Upper lobe of right lung (tissue), 1 donor: ENCODE measurements at regions not wholly inside any gene's neighbourhood (a gene's known extent, or its start where the extent isn't known, plus 50 kb on each side); places are given as distances from the start of the nearest gene placed in this dataset.

Experiments used
- ATAC-seq: fragments of 200-7000 bp; cut with Tn5 transposase; one replicate; pipeline ENCODE4 v1.9.1; 2020; ENCODE audit warnings: mild to moderate bottlenecking, moderate library complexity
- DNase-seq: peaks from one replicate; pipeline ENCODE4 v3.0.0-alpha.2; 2020
- H3K27ac ChIP-seq: fragments of 200-600 bp; one replicate; pipeline ENCODE4 v1.8.0; 2022
- H3K27me3 ChIP-seq: fragments of 200-600 bp; one replicate; pipeline ENCODE4 v1.8.0; 2022; ENCODE audit warnings: mild to moderate bottlenecking
- H3K36me3 ChIP-seq: fragments of 200-600 bp; one replicate; pipeline ENCODE4 v1.8.0; 2022
- H3K4me1 ChIP-seq: fragments of 200-600 bp; one replicate; pipeline ENCODE4 v1.8.0; 2022
- H3K4me3 ChIP-seq: fragments of 200-600 bp; one replicate; pipeline ENCODE4 v1.8.0; 2022; ENCODE audit warnings: mild to moderate bottlenecking
- H3K9me3 ChIP-seq: fragments of 200-600 bp; one replicate; pipeline ENCODE4 v1.8.0; 2022
- CTCF ChIP-seq: fragments of 200-600 bp; IDR thresholded peaks from one replicate; pipeline ENCODE4 v1.8.0; 2022; ENCODE audit warnings: antibody characterized with exemption
- intact Hi-C: fragments of 100-400 bp; cut with DNase I; formaldehyde crosslinking; loops from one replicate; pipeline ENCODE4 v1.11.0; 2022
- donor health status: DM: no; HTN: yes; CAD: no; lungs with severe emphysema.

- DNase-seq (no peak), ATAC-seq (no peak)
- H3K27me3 ChIP-seq: no peaks in the 10 kb centered on the region
- no peak overlapping the region for H3K27ac ChIP-seq
- intact Hi-C loops: no loop called here
- no peaks in the 10 kb centered on the region for H3K4me1 ChIP-seq
- no peak overlapping the region for H3K4me3 ChIP-seq
- no peaks in the 10 kb centered on the region for H3K36me3 ChIP-seq
- TF ChIP-seq CTCF: no peak
- H3K9me3 ChIP-seq: no peaks in the 10 kb centered on the region
Measured at GRCh38 chr7:15755061-15755460, 68.6 kb upstream of the MEOX2 start.

- Histone ChIP-seq H3K4me3 (no peak overlapping the region), H3K4me1 (no peaks in the 10 kb centered on the region), H3K9me3 (no peaks in the 10 kb centered on the region), H3K36me3 (no peaks in the 10 kb centered on the region), H3K27ac (no peak overlapping the region), H3K27me3 (no peaks in the 10 kb centered on the region)
- DNase-seq: no peak
- intact Hi-C loops: no loop called here
- no peak for ATAC-seq
- TF ChIP-seq CTCF: no peak
Measured at GRCh38 chr7:15753887-15754579, 67.5 kb upstream of the MEOX2 start.

- TF ChIP-seq CTCF: no peak
- Histone ChIP-seq H3K27me3 (no peaks in the 10 kb centered on the region), H3K36me3 (no peaks in the 10 kb centered on the region), H3K27ac (no peak overlapping the region), H3K9me3 (no peaks in the 10 kb centered on the region), H3K4me1 (no peaks in the 10 kb centered on the region), H3K4me3 (no peak overlapping the region)
- intact Hi-C loops: no loop called here
- ATAC-seq: no peak
- DNase-seq: no peak
Measured at GRCh38 chr7:15752377-15752776, 65.9 kb upstream of the MEOX2 start.

DNA sequence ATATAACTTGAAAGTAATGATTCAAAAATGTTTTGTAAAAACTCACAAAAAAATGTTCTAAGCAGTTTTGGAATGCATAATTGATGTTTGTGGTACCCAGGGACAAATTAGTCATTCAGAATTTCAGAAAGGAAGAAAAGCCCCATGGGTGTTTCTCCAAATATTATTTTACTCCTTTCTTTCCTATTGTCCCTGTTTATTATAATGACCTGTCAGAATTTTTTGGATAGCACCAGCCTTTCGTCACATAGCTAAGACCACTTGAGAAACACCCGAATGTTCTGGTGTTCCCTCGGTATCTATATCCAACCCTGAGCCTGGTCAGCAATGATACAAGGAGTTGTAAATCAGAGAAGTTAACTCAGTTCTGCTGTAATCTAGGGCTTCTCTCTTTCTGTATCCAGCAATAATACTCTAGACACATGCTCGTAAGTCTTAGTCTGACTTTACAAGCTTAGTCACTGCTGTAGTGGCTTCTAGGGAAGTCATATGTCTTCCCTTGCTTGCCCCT, 64.8 kb upstream of the MEOX2 start:
- Histone ChIP-seq H3K9me3 (no peaks in the 10 kb centered on the region), H3K4me1 (peaks cover 5% of the 10 kb centered on the region), H3K36me3 (no peaks in the 10 kb centered on the region), H3K27ac (no peak overlapping the region), H3K4me3 (no peak overlapping the region), H3K27me3 (no peaks in the 10 kb centered on the region)
- ATAC-seq (no peak), DNase-seq (no peak)
- TF ChIP-seq CTCF: no peak
- intact Hi-C loops: no loop called here

GRCh38 chr7:15750727-15751126, 64.2 kb upstream of the MEOX2 start:
- Histone ChIP-seq H3K9me3 (no peaks in the 10 kb centered on the region), H3K27ac (no peak overlapping the region), H3K4me1 (peaks cover 5% of the 10 kb centered on the region), H3K27me3 (no peaks in the 10 kb centered on the region), H3K4me3 (no peak overlapping the region), H3K36me3 (no peaks in the 10 kb centered on the region)
- TF ChIP-seq CTCF: no peak
- intact Hi-C loops: no loop called here
- no peak for ATAC-seq
- DNase-seq: no peak

DNA sequence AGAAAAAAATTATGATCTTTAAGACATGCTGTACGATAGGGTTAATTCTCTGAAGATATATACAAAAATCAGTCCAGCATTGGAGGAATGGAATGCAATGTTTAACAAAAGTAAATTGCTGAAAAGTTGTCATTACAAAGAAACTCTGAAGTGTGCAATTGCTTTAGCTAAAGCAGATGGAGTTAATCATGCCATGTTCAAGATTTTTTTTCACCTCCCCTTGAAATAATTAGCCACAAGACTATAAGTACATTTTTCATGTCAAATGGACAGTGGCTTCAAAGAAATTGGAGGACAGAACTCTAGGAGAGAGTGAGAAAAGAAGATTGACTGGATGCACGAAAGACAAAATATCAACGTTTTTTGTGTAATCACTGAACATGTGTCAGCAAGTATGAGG, 63.1 kb upstream of the MEOX2 start:
- H3K4me1 ChIP-seq: peaks cover 5% of the 10 kb centered on the region
- no peaks in the 10 kb centered on the region for H3K36me3 ChIP-seq
- intact Hi-C loops: no loop called here
- H3K27me3 ChIP-seq: no peaks in the 10 kb centered on the region
- DNase-seq: no peak
- H3K27ac ChIP-seq: no peak overlapping the region
- H3K4me3 ChIP-seq: no peak overlapping the region
- no peaks in the 10 kb centered on the region for H3K9me3 ChIP-seq
- TF ChIP-seq CTCF: no peak
- no peak for ATAC-seq
